Hematopoietic multipotent progenitor cell treated with erythropoietin and hydrocortisone succinate and interleukin-3 and kit ligand, for 8 days (in vitro differentiated cells): ENCODE measurements at regions not wholly inside any gene's neighbourhood (a gene's known extent, or its start where the extent isn't known, plus 50 kb on each side); places are given as distances from the start of the nearest gene placed in this dataset.
"Not testable (repeated sequence)": the region's sequence is repeated elsewhere in the genome, so short reads cannot be mapped to it uniquely, and the experiment has no call there.

Experiments
- DNase-seq: peaks from one replicate; pipeline ENCODE4 v3.0.0-alpha.2; 2015

DNA sequence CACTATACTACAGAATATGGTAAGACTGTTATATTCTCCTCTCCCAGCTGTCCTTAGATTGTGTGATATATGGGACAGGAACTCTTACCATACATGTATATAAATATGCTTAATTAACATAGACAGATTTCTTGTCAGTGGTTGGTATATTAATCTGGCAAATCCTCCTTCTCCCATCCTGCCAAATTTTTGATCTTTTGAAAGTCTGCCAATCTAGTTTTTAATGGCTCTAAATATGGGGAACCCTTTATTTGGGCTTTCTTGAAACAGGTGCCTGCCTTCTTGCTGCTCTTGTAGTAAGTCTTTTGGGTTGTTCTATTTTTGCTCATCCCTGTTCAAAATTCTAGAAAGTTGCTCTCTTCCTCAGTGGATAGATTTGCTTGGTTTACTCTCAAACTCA is 63.5 kb downstream of the SPATA31D1 start:
- DNase-seq, result no peak

DNA sequence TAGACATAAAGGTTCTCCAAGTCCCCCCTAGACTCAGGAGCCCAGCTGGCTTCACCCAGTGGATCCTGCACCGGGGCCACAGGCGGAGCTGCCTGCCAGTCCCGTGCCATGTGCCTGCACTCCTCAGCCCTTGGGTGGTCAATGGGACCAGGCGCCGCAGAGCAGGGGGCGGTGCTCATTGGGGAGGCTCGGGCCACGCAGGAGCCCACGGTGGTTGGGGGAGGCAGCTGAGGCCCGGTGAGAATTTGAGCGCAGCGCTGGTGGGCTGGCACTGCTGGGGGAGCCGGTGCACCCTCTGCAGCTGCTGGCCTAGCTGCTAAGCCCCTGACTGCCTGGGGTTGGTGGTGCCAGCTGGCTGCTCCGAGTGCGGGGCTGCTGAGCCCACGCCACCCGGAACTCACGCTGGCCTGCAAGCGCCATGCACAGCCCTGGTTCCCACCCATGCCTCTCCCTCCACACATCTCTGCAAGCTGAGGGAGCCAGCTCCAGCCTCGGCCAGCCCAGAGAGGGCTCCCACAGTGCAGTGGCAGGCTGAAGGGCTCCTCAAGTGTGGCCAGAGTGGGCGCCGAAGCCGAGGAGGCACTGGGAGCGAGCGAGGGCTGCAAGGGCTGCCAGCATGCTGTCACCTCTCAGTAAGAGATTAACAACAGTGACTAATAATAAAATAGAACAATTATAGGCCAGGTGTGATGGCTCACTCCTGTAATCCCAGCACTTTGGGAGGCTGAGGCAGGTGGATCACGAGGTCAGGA is 65.9 kb downstream of the SPATA31D1 start:
- no peak for DNase-seq

DNA sequence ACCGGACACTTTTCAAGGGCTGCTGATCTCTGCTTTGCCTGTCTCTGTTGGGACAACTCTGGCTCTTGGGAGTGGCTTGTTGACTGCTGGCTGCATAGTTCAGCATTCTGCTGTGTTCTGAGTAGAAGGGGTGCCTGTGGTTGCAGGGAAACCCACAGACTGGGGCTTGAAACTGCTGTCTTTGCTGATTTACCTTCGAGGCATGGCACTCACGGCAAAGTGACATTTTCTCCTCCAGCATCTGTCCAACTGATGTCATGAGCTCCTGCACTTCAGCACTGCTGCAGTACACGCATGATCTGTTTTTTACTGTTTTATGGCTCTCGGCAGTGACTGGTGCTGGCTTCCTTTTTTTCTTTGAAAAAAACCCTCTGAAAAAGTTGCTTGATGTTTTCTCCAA is 69.2 kb downstream of the SPATA31D1 start:
- no peak for DNase-seq

DNA sequence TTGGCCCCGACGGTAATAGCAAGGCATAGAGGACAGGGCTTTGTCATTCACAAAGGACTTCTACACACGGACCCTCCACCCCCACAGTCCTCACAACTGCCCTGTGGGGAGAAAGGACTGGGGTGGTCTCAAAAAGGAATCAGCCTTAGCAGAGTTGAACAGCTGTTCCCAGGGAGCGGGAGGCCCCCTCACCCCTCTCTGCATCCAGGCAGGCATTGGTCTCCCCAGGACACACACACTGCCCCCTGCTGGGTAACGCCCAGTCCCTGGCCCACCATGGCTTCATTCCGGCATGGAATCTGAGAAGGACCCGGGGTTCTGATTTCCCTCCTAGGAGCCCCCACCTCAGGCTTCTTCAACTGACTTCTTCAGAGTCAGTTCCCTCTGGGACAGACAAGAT is 73.2 kb downstream of the SPATA31D1 start:
- DNase-seq, result not testable (repeated sequence)

DNA sequence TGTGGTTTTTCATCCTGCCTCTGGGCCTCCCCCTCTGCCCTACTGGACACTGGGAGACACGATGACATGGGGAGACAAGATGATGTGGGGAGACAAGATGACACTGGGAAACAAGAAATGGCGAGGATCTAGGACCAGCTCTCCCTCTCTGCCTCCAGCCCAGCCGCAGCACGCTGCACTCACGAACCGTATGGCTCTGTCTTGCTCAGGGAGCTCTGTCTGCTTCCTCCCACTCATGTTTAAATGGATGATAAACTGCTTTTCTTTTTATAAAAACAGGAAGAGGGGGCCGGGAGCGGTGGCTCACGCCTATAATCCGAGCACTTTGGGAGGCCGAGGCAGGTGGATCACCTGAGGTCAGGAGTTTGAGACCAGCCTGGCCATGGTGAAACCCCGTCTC is 73.7 kb downstream of the SPATA31D1 start:
- DNase-seq, result no peak

DNA sequence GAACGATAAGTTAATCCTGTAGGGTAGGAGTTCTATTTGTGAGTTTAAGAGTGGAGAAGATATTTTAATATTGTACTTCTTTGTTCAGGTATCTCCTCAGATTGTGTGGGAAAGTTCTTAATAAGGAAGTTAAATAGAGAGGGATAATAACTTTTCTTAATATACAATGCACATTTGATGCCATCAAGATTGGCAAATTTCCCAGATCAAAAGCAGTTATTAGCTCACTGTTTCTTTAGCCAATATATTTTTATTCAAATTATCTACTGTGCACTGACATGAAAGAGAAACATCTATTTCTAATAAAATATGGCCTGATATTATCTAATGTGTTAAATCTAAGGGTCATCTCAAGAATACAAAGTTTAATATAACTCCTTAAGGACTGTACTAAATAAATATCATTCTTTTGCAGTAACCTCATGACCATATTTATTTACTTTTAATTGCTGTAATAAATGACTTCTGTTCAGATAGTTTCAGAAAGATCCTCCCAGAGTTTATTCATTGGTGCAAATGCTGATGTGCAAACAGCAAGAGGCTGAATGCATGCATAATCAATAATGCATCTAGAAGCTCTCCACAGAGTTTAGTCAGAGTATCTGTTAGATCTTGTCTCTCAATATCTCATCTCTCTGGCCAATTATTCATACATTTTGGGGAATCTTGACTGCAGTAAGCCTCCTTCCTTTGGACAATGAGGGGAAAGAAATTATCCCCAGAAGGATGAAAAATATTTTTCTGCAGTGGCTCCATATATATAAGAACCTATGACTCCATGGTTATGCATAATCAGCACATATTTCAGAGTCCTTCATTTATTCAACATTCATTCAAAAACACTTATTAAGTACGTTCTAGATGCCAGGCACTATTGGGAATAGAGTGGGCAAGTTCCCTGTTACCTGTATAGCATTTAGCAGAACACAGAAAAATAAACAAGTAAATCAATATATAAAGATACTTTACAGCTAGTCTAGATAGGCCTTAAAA is 85.3 kb downstream of the SPATA31D1 start:
- DNase-seq, result no peak

DNA sequence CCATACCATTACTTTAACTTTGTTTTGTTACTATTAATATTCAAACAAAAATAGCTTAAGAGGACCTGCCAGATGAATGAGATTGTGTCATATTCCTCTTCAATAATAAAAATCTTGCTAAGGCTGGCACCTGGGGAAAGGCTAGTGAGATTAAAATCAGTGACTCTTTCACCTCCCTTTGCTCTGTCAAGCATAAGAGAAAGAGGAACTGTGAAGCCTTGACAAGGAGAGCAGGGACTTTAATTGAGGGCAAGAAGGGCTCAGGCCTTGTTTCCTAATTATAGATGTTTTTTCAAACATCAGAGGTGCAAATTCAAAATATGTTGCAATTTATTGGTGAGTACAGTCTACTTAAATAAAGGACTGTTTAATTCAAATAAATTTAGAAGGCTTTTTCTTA is 91.7 kb downstream of the SPATA31D1 start:
- DNase-seq, result no peak

DNA sequence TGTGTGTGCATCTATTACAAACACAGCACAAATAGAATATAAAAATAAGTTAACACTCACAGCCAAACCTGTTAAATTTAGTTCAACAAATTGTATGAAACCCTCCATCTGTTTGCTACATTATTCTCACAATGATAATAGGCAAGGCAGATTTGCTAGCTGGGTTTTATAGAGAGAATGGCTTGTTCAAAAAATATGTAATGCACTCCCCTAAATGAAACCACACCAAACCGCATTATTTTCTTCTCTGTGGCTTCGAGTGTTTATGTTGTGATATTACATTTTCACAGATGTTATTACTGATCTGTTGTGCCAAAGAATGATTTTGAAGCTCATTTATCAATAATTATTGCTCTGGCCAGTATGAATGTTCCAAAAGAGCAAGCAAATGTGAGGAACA is 92.9 kb downstream of the SPATA31D1 start:
- no peak for DNase-seq

DNA sequence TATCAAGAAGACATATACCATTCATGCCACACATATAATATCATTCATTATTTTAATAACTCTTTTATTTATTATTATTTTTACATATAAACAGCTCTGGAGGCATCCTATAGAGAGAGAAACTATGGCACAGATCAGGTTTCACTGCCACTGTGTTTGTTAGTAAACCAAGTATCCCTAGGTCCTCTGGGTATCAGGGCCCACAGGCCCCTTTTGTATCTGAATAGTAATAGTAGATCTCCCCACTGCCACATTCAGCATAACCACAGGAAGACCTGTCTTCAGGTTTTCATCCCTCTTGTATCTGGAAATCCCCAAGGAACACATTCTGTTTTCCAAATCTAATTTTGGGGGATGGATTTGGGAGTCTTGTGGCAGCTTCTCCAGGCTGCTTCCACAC is 94.0 kb downstream of the SPATA31D1 start:
- DNase-seq, result no peak

DNA sequence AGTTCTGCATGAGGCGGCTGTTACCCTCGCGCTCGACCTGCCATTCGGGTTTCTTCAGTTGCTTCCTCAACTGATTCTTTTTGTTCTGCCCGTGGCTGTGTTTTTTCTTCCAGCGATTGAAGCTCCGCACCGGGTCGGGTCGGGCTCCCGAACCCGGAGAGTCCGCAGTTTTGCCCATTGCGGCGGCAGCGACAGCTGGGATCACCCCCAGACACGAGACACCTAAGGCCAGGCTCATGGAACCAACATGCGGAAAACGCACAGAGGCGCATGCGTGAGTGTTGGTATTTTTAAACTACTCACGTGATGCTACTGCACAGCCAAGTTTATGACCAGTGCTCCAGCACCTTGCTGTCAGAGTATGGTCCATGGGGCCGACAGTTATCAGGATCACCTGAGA is 100.0 kb downstream of the SPATA31D1 start:
- DNase-seq, result no peak

DNA sequence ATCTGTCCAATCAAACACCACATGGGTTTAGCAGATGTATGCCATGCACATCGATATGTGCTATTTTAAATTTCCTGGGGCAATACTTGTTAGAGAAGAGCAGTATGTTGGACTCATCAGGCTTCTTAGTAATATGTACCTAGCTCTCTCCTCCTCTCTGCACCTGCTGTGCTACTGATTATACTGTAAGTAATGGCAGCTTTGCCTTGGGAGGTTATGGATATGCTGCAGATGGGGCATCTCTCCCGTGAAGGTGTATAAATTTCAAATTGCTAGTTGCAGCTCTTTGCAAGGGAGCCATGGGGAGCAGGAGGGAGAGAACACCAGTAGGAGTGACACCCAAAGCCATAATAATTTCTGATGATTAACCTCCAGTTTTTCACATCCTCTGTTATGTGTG is 101.5 kb downstream of the SPATA31D1 start:
- DNase-seq, result no peak

DNA sequence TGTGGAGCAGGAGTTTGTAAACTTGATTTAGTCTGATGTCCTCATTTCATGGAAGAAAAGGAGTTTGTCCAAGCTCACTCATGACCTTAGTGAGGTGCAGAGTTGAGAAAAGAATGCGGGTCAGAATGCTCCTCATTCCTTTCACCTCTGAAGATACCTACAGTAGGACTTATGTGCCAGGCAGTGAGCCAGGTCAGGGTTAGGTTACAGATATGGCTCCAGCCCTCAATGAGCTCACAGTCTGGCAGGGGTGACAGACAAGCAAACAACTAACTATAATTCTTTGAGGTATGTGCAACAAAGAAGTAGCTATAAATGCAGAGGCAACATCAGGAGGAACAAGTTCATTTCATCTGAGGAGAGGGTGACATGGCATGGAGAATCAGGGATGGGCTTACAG is 102.5 kb downstream of the SPATA31D1 start:
- no peak for DNase-seq

DNA sequence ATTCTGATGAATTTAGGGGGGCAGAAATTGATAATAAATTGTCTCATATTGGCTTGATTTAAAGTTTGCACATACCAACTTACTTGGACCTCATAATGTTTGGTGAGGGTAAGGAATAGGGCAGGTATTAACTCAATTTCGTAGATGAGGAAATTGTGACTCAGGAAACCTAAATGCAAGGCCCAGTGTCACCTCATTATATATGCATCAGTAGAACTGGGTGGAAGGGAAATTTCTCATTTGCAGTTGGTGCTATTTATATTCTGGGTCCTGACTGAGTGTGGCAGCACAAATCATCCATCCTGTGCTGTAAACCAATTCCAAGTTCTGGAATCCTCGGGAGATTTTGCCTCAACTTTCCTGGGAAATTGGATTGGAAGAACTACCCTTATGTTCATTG is 103.0 kb downstream of the SPATA31D1 start:
- DNase-seq, result no peak

DNA sequence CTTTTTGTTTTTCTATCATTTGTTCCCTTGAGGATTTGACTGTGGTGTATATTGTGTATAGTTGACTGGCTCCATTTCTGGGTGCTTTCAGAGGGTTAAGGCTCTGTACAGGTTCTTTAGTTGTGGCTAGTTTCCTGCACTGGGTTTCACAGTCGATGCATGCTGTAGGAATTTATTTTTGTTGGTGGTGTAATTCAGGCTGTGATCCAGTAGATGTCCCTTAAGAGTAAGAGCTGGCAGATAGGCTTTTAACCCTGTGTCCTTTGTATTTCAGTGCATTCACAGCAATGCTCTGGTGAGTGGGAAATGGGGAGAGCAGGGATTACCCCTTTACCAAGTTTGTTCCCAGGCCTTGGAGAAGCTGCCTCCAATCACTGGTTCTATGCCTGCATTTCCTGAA is 112.9 kb downstream of the SPATA31D1 start:
- DNase-seq, result no peak

DNA sequence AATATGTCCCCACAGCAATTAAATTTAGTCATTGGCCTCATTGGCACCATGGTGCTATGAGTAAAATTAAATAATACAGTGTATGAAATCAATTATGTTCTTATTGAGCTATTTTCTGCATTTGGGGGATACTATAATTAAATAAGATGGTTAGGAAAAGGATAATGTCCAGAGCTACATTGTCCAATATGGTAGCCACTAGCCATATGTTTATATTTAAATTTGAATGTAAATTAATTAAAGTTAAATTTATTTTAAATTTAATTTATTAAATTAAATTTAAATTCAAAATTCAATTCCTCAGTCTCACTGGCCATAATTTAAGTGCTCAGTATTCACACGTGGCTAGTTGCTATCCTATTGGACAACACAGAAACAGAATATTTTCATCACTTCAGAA is 115.7 kb downstream of the SPATA31D1 start:
- DNase-seq, result no peak

DNA sequence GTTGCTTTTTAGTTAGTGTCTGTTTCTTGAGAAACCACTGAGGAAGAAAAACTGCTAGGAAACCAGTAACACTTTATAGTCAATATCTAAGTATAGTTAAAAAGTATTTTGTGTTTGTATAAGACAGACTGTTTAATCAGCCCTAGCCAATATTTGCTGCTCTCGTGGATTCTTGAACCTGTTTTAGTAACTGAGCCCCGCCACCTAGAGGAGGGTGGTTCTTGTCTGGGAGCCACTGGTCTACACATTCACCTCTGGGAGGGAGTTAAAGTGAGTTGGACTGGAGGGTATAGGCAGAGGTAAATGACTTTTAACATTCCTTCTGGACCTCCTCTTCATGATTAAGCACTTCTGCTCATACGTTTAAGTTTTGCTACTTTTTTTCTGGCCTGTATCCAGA is 117.2 kb downstream of the SPATA31D1 start:
- DNase-seq, result no peak

DNA sequence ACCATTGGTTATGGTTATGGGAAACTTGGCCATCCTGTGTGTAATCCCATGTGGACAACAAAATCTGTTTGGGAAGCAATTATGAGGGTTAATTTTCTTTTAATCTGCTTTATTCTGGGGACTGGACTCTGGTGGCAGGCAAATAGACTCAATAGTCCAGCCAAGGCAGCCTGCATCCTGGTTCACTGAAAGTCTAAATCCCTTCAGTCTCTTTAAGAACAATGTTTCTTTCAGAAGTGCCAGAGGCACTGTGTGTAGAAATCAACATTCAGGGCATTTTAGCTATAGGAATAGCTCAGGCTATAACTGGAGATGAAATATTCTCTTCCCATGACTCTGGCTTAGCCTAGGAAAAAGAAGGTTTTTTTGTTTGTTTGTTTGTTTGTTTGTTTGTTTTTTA is 118.0 kb downstream of the SPATA31D1 start:
- DNase-seq, result no peak

DNA sequence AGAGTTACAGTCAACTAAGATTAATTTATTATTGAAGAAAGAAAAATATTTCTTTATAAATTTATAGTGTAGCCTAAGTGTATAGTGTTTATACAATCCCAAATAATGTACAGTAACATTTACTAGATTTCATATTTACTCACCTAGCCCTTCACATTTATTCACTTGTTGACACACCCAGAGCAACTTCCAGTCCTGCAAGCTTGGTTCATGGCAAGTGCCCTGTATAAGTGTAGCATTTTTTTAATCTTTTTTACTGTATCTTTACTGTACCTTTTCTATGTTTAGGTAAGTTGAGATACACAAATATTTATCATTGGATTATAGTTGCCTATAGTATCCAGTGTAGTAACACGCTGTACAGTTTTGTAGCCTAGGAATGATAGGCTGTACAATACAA is 119.9 kb downstream of the SPATA31D1 start:
- no peak for DNase-seq

DNA sequence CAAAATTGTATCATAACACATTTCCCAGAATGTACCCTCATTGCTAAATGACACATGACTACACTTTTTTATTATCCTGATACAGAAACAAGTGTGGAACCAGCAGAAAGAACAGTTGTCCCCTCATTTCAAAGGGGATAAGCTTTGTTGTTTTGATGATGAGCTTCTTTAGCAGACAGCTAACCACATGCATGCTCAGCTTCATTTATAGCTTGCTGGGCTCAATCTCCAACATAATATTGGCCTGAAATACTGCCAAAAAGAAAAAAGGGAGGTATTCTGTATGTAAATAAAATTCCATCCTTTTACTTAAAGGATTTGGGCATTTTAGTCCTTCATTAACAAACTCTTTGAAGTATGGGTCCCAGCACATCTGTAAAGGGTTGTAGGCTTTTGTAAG is 120.4 kb downstream of the SPATA31D1 start:
- DNase-seq, result no peak

DNA sequence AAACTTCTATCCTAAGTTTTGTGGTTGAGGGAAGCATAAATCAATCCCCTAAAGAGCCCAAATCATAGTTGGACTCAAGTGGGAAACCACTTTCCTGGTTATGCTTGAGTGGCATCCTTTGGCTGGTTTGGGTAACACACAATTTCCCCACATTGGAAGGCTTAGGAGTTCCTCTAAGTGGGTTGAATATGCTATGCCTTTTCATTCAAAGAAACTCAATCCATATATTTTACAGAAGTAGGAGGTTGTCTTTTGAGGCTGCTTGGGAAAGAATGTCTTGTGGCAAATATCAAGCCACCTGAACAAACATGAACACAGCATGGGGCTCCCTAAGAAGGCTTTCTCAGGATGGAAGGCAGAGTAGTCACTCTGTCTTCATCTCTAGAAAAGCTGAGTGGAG is 121.1 kb downstream of the SPATA31D1 start:
- DNase-seq, result no peak

DNA sequence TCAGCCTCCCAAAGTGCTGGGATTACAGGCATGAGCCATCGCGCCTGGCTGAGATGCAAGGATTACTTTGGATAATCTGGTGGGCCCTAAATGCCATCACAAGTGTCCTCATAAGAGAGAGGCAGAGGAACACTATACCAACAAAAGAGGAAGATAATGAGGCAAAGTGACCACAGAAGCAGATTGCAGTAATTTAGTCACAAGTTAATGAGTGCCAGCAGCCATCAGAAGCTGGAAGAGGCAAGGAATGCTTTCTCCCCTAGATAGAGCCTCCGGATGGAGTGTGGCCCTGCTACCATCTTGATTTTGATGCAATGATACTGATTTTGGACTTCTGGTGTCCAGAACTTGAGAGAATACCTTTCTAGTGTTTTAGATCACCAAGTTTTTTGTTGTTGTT is 122.3 kb downstream of the SPATA31D1 start:
- DNase-seq, result no peak

DNA sequence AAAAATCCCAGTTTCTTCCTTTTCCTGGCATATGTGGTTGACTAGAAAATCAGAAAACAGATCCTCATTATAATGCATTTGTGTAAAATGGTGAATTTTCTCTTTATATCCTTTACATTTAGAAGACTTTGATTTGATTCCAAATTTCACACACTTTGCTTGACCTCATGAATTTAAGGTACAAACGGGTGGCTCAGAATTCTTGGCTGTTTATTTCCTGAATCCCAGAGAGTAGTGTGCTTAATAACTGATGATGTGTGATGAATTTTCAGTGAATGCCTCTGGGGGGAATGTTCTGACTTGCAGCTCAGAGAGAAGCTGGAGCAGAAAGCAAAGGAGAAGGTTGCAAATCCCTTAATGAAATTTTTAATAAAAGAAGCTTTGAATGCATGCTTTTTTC is 126.8 kb downstream of the SPATA31D1 start:
- no peak for DNase-seq

DNA sequence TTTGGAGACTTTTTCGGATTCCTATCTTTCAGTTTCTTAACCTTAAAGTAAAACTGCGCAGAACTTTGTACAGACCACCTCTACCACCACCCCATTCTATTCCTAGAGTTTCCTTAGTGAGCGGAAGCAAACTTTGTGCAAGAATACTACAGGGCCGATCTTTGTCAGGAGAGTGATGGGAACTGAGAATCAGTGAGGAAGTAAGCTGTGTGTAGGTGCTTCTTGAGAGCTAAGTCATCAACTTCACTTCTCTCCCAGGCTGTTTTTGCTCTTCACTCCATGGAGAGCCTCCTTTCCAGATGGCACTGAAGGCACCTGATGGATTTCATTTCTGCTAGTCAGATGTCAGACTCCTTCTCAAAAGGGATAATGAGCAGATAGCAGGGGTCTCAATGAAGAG is 127.3 kb downstream of the SPATA31D1 start:
- DNase-seq, result no peak

DNA sequence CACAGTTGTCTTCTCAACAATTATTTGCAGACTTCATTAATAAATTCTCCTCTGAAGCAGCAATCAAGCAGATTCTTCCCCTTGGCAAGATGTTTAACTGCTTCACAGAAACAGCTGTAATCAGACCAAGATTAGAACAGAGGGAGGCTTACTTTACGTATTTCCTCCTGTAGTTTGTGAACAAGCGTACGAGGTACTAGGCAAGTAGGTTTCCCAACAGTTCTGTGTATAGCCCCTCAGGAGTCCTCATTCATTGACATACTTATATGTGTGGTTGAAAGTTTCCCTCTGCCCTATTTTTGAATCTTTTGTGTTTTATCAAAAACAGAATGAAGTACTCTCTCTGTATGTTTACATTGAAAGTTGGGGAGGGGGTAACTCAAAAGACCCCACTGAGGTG is 128.0 kb downstream of the SPATA31D1 start:
- DNase-seq, result no peak
